Right lung (tissue), 2 donors: ENCODE measurements at regions not wholly inside any gene's neighbourhood (a gene's known extent, or its start where the extent isn't known, plus 50 kb on each side); places are given as distances from the start of the nearest gene placed in this dataset.
"Not testable (repeated sequence)": the region's sequence is repeated elsewhere in the genome, so short reads cannot be mapped to it uniquely, and the experiment has no call there.

Experiments
- DNase-seq, 2 donors: peaks; one replicate each; pipeline ENCODE4 v3.0.0-alpha.2; 2013

- DNase-seq = no peak
These were observed 168.6 kb upstream of the FAR2 start for GRCh38 chr12:28980436-28980835.

- DNase-seq = no peak
These were observed 161.3 kb upstream of the FAR2 start for GRCh38 chr12:28987538-28988324.

- DNase-seq = no peak
These were observed 160.8 kb upstream of the FAR2 start for GRCh38 chr12:28988325-28988704.

DNA sequence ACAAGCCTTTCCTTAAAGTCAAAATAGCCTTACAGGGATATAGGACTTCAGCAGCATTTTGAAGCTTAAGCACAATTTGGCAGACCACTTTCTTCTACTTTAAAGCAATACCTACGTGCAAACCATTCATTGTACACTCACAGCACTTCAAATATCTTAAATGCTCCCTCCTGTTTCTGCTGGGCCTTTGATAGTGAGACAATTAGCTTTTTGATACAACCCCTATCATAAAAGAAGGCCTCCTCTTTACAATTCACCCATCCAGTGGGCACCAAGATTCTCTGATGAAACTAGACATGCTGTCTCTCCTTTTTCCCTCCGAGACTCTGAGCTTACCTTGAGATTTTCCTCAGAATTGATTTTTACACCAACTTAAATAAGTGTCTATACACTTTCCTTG lies 157.5 kb upstream of the FAR2 start:
- no peak for DNase-seq

DNA sequence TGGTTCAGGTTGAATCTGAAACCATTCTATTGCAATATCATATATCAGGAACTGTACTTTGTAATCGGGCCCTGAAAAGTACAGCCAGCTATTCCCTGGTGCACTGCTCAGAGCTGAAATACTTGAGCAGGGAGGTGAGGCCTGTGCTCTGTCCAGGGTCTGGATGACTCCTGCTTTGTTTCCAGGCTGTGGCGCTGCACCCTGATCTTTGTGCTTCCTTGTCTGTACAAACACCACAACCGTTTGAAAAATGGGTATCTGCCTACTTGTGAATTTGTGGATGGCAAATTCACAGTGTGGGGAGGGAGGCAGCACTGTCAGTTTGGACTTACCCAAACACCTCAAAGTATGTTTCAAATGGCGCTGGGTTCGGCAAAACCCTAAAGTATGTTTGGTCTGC lies 155.4 kb upstream of the FAR2 start:
- peak in 1 of 2 donors; percentile 3 for DNase-seq

DNA sequence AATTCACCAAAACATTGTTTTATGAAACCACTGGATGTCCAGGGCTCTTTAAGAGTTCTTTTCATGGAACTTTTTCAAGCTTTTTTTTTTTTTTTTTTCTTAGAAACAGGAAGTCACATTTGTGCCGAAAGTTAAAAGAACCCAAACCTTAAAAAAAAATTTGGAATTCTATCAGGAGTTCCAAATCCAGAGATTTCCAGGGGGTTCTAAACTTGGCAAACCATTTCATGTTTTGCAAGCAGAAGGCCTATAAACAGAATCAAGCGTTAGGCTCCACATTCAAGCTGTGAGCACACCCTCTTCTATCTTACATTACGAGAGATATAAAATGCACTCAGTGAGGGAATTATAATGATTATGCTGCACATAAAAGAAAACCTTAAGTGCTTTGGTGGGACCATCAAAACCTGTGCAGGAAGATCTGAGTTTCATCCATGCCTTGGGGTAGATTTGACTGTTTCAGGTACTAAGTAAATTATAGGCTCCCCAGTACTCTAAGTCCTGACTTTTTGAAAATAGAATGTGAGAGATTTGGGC lies 154.8 kb upstream of the FAR2 start:
- peak; percentile 30 to 50 for DNase-seq

DNA sequence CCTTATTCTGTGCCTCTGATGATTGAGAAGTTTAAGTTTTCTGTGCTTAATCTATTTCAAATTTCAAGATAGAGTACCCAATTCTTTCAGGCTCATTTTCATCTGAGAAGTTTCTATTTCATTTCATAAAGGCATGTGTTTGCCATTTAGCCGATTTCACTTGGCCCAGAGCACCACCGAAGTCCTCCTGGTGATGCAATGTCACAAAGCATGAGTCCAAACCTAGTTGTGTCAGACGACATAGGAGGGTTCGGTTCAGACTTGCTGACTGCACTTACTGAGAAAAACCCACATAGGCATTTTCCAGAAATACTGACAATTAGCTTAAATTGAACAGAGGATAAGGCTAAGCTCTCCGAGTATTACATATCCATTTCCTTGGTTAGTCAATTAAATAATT lies 152.4 kb upstream of the FAR2 start:
- no peak for DNase-seq

- DNase-seq = peak; percentile 5 to 26
These were observed 150.4 kb upstream of the FAR2 start for GRCh38 chr12:28998662-28999120.

DNA sequence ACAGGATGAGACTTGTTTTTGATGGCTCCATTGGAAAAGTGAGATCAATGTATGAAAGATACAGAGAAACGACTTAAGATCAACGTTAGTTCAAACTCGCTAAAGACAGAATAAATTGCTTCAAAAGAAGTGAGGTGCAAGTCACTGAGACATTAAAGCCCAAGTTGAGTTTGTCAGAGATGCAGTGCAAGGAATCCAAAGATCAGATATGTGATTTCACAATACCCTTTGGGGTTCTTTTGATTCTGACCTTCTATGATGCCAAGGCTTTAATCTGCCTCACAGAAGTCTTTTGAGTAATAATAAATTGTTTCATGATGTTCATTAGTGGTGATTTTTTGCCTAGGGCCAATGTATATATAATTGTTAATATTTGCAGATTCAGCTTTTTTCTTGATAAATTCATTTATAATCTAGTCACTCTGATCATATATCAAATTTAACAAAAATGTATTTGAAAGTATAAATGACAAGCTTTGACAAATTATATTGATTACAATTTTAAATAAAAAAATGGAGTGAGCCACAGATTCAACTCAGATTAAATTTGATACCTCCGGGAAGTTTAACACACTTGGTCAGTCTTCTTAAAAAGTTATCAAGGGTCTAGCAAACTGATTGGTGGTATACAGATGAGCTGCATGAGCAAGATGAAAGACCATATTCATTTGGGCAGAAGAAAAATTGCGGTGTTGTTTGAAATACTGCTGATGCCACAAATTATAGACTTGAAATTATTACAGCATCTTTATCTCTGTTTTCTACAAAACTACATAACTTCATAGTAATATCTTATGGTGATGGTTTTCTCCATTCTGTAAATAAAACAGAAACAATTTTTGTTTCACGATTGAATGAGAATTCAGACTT lies 144.8 kb upstream of the FAR2 start:
- DNase-seq = no peak

GRCh38 chr12:29004936-29005304 lies 144.2 kb upstream of the FAR2 start:
- DNase-seq = no peak

DNA sequence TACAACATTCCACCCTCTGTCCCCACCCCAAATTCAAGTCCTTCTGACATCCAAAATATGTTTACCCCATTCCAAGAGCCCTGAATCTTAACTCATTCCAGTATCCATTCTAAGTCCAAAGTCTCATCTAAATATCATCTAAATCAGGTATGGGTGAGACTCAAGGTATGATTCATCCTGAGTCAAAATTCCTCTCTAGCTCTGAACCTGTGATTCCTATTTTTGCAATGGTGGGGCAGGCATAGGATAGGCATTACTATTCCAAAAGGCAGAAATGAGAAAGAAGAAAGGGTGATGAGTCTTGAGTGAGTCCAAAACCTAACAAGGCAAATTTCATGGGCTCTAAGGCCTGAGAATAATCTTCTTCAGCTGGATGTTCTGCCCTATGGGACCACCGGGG lies 140.3 kb upstream of the FAR2 start:
- DNase-seq = no peak

GRCh38 chr12:29012673-29013072 lies 136.4 kb upstream of the FAR2 start:
- DNase-seq = no peak

DNA sequence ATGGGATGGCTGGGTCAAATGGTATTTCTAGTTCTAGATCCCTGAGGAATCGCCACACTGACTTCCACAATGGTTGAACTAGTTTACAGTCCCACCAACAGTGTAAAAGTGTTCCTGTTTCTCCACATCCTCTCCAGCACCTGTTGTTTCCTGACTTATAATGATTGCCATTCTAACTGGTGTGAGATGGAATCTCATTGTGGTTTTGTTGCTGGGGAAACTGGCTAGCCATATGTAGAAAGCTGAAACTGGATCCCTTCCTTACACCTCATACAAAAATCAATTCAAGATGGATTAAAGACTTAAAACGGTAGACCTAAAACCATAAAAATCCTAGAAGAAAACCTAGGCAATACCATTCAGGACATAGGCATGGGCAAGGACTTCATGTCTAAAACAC lies 131.5 kb upstream of the FAR2 start:
- not testable (repeated sequence) for DNase-seq

- DNase-seq = no peak
These were observed 125.5 kb upstream of the FAR2 start for GRCh38 chr12:29023436-29024076.

DNA sequence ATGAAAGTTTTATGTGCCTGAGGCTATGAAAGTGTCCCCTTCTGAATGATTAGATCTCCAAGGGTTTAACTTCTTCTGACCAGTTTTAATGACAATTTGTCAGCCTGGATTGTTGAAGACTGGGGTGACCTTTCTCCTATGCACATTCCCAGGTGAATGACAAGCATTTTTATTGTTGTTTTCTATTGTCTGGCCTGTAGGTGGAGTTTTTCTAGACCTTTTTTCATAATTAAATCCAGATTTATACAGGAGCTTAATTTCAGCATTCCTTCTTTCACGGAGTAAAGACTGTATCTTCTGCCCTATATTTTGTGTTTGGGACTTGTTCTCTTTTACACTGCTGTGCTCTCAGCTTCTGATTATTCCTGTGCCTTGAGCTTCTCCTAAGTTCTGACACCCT lies 125.0 kb upstream of the FAR2 start:
- no peak for DNase-seq

DNA sequence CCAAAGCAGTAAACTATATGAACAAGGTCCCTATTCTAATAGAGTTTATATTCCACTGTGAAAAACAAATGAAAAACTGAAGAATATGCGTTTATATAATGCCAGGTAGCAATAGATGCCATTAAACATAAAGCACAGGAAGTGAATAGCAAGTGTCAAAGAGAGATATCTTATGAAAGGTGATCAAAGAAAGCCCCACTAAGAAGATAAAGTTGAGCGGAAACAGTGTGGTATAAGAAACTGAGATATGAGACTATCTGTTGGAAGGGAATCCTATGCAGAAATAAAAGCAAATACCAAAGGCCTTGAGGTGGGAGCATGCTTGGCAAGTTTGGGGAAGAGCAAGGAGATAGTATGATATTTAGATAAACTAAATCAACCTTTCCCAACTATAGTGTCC lies 123.1 kb upstream of the FAR2 start:
- no peak for DNase-seq

DNA sequence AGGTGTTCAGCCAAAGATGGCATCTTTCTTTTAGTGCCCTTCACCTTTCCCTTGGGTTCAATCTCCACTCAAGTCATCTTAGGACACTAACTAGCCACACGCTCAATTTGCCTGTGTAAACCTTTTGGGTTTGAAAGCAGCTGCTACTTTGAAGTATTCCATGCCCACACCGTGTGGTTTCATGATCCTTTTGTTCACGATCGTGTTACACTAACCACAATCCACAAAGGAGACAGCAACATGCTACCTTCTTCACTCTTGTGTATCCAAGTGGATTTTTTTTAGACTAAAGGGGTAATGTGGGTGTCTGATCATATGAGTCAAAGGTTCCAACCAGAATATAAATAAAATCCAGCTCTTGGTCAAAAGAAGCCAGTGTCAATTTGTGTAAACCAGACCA lies 122.7 kb upstream of the FAR2 start:
- no peak for DNase-seq

DNA sequence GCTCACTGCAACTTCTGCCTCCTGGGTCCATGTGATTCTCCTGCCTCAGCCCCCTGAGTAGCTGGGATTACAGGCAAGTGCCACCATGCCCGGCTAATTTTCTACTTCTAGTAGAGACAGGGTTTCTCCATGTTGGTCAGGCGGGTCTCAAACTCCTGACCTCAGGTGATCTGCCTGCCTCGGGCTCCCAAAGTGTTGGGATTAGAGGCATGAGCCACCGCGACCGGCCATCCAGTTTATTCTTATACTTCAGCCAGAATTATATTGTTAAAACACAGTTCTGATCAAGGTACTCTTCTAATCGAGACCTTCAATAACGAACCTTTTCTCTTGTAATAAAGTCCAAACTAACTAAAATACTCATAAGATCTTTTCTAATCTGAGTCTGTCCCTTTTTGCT lies 119.6 kb upstream of the FAR2 start:
- not testable (repeated sequence) for DNase-seq

GRCh38 chr12:29030006-29030405 lies 119.1 kb upstream of the FAR2 start:
- DNase-seq = no peak

DNA sequence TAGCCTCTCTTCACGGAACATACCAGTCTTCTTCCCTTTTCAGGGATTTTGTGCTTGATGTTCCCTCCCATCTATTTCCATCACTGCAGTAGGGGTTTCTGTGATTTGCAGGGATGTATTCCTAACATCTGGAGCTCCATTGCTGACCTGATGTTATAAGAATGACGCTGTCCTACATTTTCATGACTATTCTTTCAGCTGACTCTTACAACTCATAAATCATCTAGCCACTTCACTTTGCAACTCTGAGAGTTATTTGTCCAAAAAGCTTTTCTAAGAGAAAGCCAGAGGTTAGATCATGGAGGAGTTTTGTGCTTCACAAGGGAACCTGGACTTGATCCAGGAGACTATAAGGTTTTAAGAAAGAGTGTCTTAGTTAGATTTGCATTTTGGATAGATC lies 116.6 kb upstream of the FAR2 start:
- no peak for DNase-seq

- no peak for DNase-seq
These were observed 115.6 kb upstream of the FAR2 start for GRCh38 chr12:29033519-29033918.

DNA sequence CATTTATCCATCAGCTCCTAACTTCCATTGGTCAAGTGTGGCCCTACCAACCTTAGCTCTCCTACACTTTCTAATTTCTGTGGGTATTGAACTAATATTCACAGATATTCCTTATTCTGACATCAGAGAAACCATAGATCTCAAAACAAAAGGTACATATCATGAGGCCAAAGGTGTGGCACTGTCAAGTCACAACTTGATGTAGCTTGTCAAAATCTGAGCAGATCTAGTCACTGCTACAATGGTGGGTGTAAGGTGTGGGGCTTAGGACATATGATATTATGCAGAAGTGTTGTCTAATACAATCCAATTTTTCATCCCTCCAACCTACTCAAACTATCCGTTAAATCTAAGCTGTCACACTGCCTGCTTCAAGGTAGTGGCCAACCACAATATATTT lies 114.0 kb upstream of the FAR2 start:
- DNase-seq = no peak
